Astrocyte of the cerebellum (primary cell): ENCODE measurements at regions not wholly inside any gene's neighbourhood (a gene's known extent, or its start where the extent isn't known, plus 50 kb on each side); places are given as distances from the start of the nearest gene placed in this dataset.
"Not testable (repeated sequence)": the region's sequence is repeated elsewhere in the genome, so short reads cannot be mapped to it uniquely, and the experiment has no call there.

ENCODE experiments used
- DNase-seq: peaks from one replicate; pipeline ENCODE4 v3.0.0-alpha.2; 2011; ENCODE audit warnings: low read depth
- H3K4me3 ChIP-seq: 2 replicates; pipeline ENCODE4 v1.5.1; 2011; ENCODE audit warnings: mild to moderate bottlenecking, low read depth, low read length, moderate library complexity
- in situ Hi-C: cut with HindIII; loops from 2 replicates; pipeline ENCODE4 v1.10.0; 2017; ENCODE audit warnings: low sequenced_read_pairs
- TF ChIP-seq, protein P1 (sequence below): IDR thresholded peaks from 2 replicates; pipeline ENCODE4 v1.5.1; 2012; ENCODE audit warnings: low read length, low read depth, moderate library complexity, mild to moderate bottlenecking; ENCODE audit errors: missing control alignments

DNA sequence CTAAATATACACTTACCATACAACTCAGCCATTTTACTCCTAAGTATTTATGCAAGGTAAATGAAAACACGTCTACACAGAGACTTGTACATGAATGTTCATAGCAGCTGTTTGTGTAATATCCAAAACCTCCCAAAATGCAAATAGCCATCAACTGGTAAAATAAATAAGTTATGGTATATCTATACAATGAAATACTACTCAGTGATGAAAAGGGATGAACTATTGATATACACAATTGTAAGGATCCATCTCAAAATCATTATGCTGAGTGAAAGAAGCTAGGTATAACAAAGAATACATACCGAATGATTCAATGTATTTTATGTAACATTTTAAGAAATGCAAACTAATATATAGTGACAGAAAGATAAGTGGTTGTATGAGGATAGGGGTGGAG lies 149.8 kb upstream of the TNFSF11 start:
- H3K4me3 ChIP-seq = no peak overlapping the region
- no peak for DNase-seq
- TF ChIP-seq, protein P1, sequence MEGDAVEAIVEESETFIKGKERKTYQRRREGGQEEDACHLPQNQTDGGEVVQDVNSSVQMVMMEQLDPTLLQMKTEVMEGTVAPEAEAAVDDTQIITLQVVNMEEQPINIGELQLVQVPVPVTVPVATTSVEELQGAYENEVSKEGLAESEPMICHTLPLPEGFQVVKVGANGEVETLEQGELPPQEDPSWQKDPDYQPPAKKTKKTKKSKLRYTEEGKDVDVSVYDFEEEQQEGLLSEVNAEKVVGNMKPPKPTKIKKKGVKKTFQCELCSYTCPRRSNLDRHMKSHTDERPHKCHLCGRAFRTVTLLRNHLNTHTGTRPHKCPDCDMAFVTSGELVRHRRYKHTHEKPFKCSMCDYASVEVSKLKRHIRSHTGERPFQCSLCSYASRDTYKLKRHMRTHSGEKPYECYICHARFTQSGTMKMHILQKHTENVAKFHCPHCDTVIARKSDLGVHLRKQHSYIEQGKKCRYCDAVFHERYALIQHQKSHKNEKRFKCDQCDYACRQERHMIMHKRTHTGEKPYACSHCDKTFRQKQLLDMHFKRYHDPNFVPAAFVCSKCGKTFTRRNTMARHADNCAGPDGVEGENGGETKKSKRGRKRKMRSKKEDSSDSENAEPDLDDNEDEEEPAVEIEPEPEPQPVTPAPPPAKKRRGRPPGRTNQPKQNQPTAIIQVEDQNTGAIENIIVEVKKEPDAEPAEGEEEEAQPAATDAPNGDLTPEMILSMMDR = no peak
- in situ Hi-C loops = no loop called here

DNA sequence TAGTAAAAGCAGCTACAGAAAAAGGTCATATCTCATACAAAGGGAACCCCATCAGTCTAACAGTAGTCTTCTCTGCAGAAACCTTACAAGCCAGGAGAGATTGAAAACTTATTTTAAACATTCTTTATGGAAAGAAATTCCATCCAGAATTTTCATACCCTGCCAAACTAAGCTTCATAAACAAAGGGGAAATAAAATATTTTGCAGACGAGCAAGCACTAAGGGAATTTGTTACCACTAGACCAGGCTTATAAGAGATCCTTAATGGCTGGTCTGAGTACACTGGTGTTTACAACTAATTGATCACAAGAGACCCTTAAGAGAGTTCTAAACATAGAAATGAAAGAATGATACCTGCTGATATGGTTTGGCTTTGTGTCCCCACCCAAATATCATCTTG lies 128.6 kb upstream of the TNFSF11 start:
- no peak overlapping the region for H3K4me3 ChIP-seq
- in situ Hi-C loops = no loop called here
- TF ChIP-seq, protein P1 = no peak
- DNase-seq = no peak

DNA sequence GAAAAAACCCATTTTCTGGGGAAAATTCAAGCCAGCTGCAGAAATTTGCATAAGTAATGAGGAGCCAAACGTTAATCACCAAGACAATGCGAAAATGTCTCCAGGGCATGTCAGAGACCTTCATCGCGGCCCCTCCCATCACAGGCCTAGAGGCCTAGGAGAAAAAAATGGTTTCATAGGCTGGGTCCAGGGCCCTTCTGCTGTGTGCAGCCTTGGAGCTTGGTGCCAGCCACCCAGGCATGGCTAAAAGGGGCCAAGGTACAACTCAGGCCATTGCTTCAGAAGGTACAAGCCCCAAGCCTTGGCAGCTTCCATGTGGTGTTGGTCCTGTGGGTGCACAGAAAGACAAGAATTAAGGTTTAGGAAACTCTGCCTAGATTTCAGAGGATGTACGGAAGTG lies 127.4 kb upstream of the TNFSF11 start:
- DNase-seq, H3K4me3 ChIP-seq, in situ Hi-C loops: not testable (repeated sequence)

DNA sequence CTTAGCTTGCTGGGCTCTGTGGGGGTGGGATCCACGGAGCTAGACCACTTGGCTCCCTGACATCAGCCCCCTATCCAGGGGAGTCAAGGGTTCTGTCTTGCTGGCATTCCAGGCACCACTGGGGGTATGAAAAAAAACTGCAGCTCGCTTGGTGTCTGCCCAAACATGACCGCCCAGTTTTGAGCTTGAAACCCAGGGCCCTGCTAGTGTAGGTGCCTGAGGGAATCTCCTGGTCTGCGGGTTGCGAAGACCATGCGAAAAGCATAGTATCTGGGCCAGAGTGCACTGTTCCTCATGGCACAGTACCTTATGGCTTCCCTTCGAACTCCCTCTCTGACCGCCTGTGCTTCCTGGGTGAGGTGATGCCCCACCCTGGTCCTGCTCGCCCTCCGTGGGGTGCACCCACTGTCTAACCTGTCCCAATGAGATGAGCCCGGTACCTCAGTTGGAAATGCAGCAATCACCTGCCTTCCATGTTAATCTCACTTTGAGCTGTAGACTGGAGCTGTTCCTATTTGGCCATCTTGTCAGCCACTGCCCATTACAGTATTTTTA lies 120.8 kb upstream of the TNFSF11 start:
- no peak overlapping the region for H3K4me3 ChIP-seq
- in situ Hi-C loops = no loop called here
- no peak for DNase-seq
- TF ChIP-seq, protein P1 = no peak

DNA sequence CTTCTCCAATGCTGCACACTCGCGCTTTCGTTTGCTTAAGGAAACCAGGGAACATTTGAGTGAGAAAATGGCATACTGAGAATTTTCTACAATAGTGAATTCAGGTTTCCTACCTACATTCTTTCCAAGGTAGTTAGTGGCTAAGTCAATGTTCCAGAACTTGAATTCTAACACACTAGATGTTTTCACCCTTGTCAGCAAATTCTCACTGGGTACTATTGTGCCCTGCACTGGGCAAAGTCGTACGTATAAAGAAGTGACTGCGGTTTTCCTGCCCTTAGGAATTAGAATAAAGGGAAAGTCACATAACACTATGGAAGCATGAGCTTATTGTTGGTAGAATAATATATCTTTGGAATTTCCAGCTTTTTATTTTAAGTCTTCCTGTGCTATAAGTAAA lies 119.2 kb upstream of the TNFSF11 start:
- no peak for DNase-seq
- in situ Hi-C loops = no loop called here
- TF ChIP-seq, protein P1 = no peak
- H3K4me3 ChIP-seq = no peak overlapping the region

DNA sequence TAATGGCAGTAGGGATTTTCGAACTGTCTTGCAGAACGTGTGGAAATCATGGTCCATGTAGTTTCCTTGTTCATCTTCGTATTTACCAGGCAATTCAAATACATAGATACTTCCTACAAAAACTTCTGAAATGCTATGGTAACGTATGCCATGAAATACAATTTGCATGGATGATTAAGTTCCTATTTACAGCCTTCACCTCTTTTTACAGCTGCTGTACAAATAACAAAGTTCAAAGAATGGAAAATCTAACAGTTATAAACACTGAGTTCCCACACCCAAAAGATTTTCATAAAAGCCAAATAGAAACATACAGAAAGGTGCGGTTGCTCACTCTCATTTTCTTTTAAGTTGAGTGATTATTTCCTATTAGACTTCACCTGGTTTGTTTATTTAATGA lies 115.8 kb upstream of the TNFSF11 start:
- in situ Hi-C loops = no loop called here
- H3K4me3 ChIP-seq = no peak overlapping the region
- DNase-seq = no peak
- TF ChIP-seq, protein P1 = no peak

DNA sequence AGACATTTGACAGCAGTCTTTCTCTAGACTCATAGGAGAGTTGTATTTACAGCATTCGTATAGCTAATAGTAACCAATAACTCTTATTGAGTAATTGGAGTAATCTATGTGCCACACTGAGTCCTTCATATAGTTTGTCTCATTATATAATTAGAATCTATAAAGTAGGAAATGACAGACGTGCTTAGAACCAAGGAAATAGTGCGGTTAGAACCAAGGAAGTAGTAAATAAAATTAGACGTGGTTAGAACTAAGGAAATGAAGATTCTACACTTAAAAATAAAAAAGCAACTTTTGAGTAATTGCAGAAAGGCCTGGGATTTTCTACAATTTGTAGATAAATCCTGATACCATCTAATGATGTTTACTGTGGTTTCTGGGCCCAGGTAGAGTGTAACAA lies 107.8 kb upstream of the TNFSF11 start:
- DNase-seq = no peak

More for the DNA sequence above, 107.8 kb upstream of the TNFSF11 start:
- H3K4me3 ChIP-seq = no peak overlapping the region
- in situ Hi-C loops = no loop called here
- TF ChIP-seq, protein P1 = no peak
